MM.1S (cell line): ENCODE measurements at regions not wholly inside any gene's neighbourhood (a gene's known extent, or its start where the extent isn't known, plus 50 kb on each side); places are given as distances from the start of the nearest gene placed in this dataset.

ENCODE experiments used
- DNase-seq: peaks from one replicate; pipeline ENCODE4 v3.0.0-alpha.2; 2015
- H2AFZ ChIP-seq: fragments of 300-600 bp; sonication (generic); 2 replicates; pipeline ENCODE4 v1.6.0; 2016; ENCODE audit warnings: antibody characterized with exemption, low read length
- H3F3A ChIP-seq: fragments of 300-600 bp; sonication (generic); 2 replicates; pipeline ENCODE4 v1.6.1; 2016; ENCODE audit warnings: mild to moderate bottlenecking, antibody characterized with exemption, low read length, moderate library complexity, mixed read lengths; ENCODE audit not compliant: insufficient read depth
- H3K27ac ChIP-seq: fragments of 300-600 bp; sonication (generic); 2 replicates; pipeline ENCODE4 v1.5.1; 2016; ENCODE audit warnings: mild to moderate bottlenecking, low read length
- H3K27me3 ChIP-seq: fragments of 300-600 bp; sonication (generic); replicated peaks from 2 replicates; pipeline ENCODE4 v1.6.0; 2016; ENCODE audit warnings: low read length; ENCODE audit not compliant: insufficient read depth
- H3K36me3 ChIP-seq: fragments of 300-600 bp; sonication (generic); replicated peaks from 2 replicates; pipeline ENCODE4 v1.6.1; 2016; ENCODE audit warnings: mild to moderate bottlenecking, low read length, mixed read lengths; ENCODE audit not compliant: insufficient read depth
- H3K4me1 ChIP-seq: fragments of 300-600 bp; sonication (generic); 2 replicates; pipeline ENCODE4 v1.6.1; 2016; ENCODE audit warnings: low read length, mixed read lengths
- H3K4me2 ChIP-seq: fragments of 300-600 bp; sonication (generic); 2 replicates; pipeline ENCODE4 v1.6.0; 2016; ENCODE audit warnings: low read depth, low read length
- H3K4me3 ChIP-seq: fragments of 300-600 bp; sonication (generic); 2 replicates; pipeline ENCODE4 v1.5.1; 2016; ENCODE audit warnings: low read length, mixed read lengths
- H3K79me2 ChIP-seq: fragments of 300-600 bp; sonication (generic); 2 replicates; pipeline ENCODE4 v1.6.1; 2016; ENCODE audit warnings: mixed run types, low read length, mixed read lengths
- H3K9ac ChIP-seq: fragments of 300-600 bp; sonication (generic); 2 replicates; pipeline ENCODE4 v1.6.1; 2016; ENCODE audit warnings: low read length, mixed read lengths
- H3K9me2 ChIP-seq: fragments of 300-600 bp; sonication (generic); replicated peaks from 2 replicates; pipeline ENCODE4 v1.6.1; 2016; ENCODE audit warnings: mild to moderate bottlenecking, low read length, mixed read lengths; ENCODE audit not compliant: insufficient read depth
- H3K9me3 ChIP-seq: fragments of 300-600 bp; sonication (generic); replicated peaks from 2 replicates; pipeline ENCODE4 v1.6.1; 2016; ENCODE audit warnings: mild to moderate bottlenecking, low read length, mixed read lengths; ENCODE audit not compliant: insufficient read depth
- H4K20me1 ChIP-seq: fragments of 300-600 bp; sonication (generic); 2 replicates; pipeline ENCODE4 v1.6.1; 2016; ENCODE audit warnings: mild to moderate bottlenecking, low read length, moderate library complexity, mixed read lengths; ENCODE audit not compliant: insufficient read depth
- EZH2 ChIP-seq: fragments of 300-600 bp; sonication (generic); optimal IDR thresholded peaks from 2 replicates; pipeline ENCODE3; 2017; ENCODE audit warnings: low read depth, mild to moderate bottlenecking, antibody characterized with exemption, low read length, mixed read lengths
- EZH2phosphoT487 ChIP-seq: fragments of 300-600 bp; sonication (generic); IDR thresholded peaks from 2 replicates; pipeline ENCODE4 v1.6.1; 2018; ENCODE audit warnings: antibody characterized with exemption, low read length
- TF ChIP-seq, protein P1 (sequence below): fragments of 300-600 bp; sonication (generic); IDR thresholded peaks from 2 replicates; pipeline ENCODE4 v1.5.1; 2016; ENCODE audit warnings: antibody characterized with exemption, low read length, mixed read lengths

DNA sequence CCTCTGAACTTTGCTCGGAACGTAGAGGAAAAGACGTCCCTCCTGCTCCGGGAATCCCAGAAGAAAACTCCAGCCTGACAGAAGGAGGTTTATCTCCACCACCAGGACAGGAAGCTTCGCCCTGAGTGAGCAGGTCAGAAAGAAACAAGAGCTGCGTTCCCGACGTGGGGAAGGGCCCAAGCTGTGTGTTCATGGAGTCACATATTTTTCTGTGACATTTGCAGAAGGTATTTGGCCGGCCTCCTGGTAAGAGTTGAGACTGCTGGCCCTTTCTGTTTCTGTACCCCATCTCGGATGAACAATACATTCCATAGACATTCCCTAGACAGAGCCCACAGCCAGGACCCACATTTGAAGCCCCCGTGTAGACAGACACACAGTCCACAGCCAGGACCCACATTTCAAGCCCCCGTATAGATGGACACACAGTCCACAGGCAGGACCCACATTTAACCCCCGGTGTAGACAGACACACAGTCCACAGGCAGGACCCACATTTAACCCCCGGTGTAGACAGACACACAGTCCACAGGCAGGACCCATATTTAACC is 230.8 kb downstream of the SHOX start:
- no peaks in the 10 kb centered on the region for H3K27me3 ChIP-seq
- no peaks in the 10 kb centered on the region for H3K79me2 ChIP-seq
- no peak overlapping the region for H3K27ac ChIP-seq
- H4K20me1 ChIP-seq: no peaks in the 10 kb centered on the region
- no peaks in the 10 kb centered on the region for H3K9me2 ChIP-seq
- H3K36me3 ChIP-seq: no peaks in the 10 kb centered on the region
- no peak overlapping the region for H3K4me3 ChIP-seq
- H3K9me3 ChIP-seq: no peaks in the 10 kb centered on the region
- no peak for DNase-seq
- TF ChIP-seq EZH2phosphoT487: no peak
- TF ChIP-seq, protein P1, sequence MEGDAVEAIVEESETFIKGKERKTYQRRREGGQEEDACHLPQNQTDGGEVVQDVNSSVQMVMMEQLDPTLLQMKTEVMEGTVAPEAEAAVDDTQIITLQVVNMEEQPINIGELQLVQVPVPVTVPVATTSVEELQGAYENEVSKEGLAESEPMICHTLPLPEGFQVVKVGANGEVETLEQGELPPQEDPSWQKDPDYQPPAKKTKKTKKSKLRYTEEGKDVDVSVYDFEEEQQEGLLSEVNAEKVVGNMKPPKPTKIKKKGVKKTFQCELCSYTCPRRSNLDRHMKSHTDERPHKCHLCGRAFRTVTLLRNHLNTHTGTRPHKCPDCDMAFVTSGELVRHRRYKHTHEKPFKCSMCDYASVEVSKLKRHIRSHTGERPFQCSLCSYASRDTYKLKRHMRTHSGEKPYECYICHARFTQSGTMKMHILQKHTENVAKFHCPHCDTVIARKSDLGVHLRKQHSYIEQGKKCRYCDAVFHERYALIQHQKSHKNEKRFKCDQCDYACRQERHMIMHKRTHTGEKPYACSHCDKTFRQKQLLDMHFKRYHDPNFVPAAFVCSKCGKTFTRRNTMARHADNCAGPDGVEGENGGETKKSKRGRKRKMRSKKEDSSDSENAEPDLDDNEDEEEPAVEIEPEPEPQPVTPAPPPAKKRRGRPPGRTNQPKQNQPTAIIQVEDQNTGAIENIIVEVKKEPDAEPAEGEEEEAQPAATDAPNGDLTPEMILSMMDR: no peak
- TF ChIP-seq EZH2: no peak
- no peak overlapping the region for H2AFZ ChIP-seq
- no peaks in the 10 kb centered on the region for H3F3A ChIP-seq
- H3K4me1 ChIP-seq: no peaks in the 10 kb centered on the region
- H3K4me2 ChIP-seq: no peak overlapping the region
- H3K9ac ChIP-seq: no peak overlapping the region

DNA sequence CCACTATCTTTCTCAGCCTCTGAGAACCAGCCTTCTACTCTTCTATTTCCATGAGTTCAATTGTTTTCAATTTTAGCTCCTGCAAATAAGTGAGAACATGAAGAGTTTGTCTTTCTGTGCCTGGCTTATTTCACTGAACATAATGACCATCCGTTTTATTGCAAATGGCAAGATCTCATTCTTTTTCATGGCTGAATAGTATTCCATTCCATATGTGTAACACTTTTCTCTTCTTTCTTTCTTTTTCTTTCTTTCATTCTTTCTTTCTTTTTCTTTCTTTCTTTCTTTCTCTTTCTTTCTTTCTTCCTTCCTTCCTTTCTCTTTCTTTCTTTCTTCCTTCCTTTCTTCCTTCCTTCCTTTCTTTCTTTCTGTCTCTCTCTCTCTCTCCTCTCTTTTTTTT is 228.7 kb downstream of the SHOX start:
- no peak for DNase-seq
- no peak overlapping the region for H3K27ac ChIP-seq
- no peak overlapping the region for H3K4me3 ChIP-seq
- no peaks in the 10 kb centered on the region for H3K27me3 ChIP-seq
- H3K9me2 ChIP-seq: no peaks in the 10 kb centered on the region
- no peak overlapping the region for H2AFZ ChIP-seq
- H3K79me2 ChIP-seq: no peaks in the 10 kb centered on the region
- no peak overlapping the region for H3K9ac ChIP-seq
- no peak overlapping the region for H3K4me2 ChIP-seq
- TF ChIP-seq EZH2 (no peak), EZH2phosphoT487 (no peak)
- TF ChIP-seq, protein P1: no peak
- no peaks in the 10 kb centered on the region for H3K36me3 ChIP-seq
- no peaks in the 10 kb centered on the region for H4K20me1 ChIP-seq
- H3K9me3 ChIP-seq: no peaks in the 10 kb centered on the region
- H3K4me1 ChIP-seq: no peaks in the 10 kb centered on the region
- no peaks in the 10 kb centered on the region for H3F3A ChIP-seq

- H3F3A ChIP-seq: no peaks in the 10 kb centered on the region
- TF ChIP-seq, protein P1: no peak
- TF ChIP-seq EZH2 (no peak), EZH2phosphoT487 (no peak)
- no peak overlapping the region for H2AFZ ChIP-seq
- no peaks in the 10 kb centered on the region for H3K9me2 ChIP-seq
- H3K27me3 ChIP-seq: no peaks in the 10 kb centered on the region
- H3K4me1 ChIP-seq: no peaks in the 10 kb centered on the region
- no peak overlapping the region for H3K9ac ChIP-seq
- H4K20me1 ChIP-seq: no peaks in the 10 kb centered on the region
- H3K9me3 ChIP-seq: no peaks in the 10 kb centered on the region
- H3K27ac ChIP-seq: no peak overlapping the region
- DNase-seq: no peak
- no peaks in the 10 kb centered on the region for H3K36me3 ChIP-seq
- H3K79me2 ChIP-seq: no peaks in the 10 kb centered on the region
- H3K4me2 ChIP-seq: no peak overlapping the region
- H3K4me3 ChIP-seq: no peak overlapping the region
These were observed 228.0 kb downstream of the SHOX start for GRCh38 chrX:858542-859078.
